ENCODE measurements at regions not wholly inside any gene's neighbourhood (a gene's known extent, or its start where the extent isn't known, plus 50 kb on each side); places are given as distances from the start of the nearest gene placed in this dataset.

GRCh38 chr11:36878737-36879136 lies 280.7 kb upstream of the RAG2 start:
- Mint-ChIP-seq H3K4me1 (no peaks in the 10 kb centered on the region), H3K36me3 (no peaks in the 10 kb centered on the region), H3K27me3 (no peaks in the 10 kb centered on the region), H3K9me3 (peaks cover 2% of the 10 kb centered on the region), H3K4me3 (no peak overlapping the region), H3K27ac (no peak overlapping the region)
- no peak for ATAC-seq

DNA sequence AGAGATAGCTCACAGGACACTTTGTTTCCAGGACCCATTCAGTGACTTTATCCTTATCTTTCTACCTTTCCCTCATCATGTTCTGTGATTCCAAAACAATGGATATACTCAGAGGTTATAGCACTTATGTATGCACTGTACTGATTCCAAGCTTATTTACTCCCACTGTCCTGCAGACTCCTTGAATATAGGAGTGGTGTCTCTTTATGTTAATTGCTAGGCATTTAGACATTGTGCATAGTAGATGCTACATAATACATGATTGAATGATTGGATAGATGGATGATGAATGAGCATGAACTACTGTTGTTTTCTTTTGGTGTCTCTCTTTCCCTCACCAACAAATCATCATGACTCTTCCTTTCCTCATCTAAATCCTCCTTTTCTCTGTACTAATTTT lies 279.1 kb upstream of the RAG2 start:
- Mint-ChIP-seq H3K4me1 (no peaks in the 10 kb centered on the region), H3K36me3 (no peaks in the 10 kb centered on the region), H3K4me3 (no peak overlapping the region), H3K27ac (no peak overlapping the region), H3K27me3 (no peaks in the 10 kb centered on the region), H3K9me3 (peaks cover 2% of the 10 kb centered on the region)
- ATAC-seq, result no peak

GRCh38 chr11:36876266-36876665 lies 278.2 kb upstream of the RAG2 start:
- H3K4me1 Mint-ChIP-seq, result no peaks in the 10 kb centered on the region

DNA sequence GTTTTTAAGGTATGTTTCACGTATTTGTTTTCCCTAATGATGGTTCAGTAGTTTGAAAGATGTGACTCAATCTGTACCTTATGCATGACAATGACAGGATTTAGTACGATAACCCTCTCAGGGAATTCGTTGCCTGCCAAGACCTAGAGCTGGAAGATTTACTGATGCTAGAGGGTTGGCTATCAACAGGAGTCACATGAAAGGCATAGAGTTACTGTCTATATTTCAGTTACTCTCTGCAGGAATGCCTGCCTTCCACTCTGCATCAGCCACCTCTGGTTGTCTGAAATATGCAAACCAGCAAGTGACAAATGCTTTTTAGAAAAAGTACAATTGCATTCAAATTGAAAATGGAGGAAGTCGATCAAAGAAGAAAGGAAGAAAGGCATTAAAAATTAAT lies 276.3 kb upstream of the RAG2 start:
- H3K4me1 Mint-ChIP-seq, result no peaks in the 10 kb centered on the region
- no peak for ATAC-seq
- no peaks in the 10 kb centered on the region for H3K36me3 Mint-ChIP-seq

More at GRCh38 chr11:36876266-36876665, 278.2 kb upstream of the RAG2 start:
- ATAC-seq, result no peak
- no peaks in the 10 kb centered on the region for H3K36me3 Mint-ChIP-seq
- H3K27ac Mint-ChIP-seq, result no peak overlapping the region
- H3K4me3 Mint-ChIP-seq, result no peak overlapping the region
- peaks cover 2% of the 10 kb centered on the region for H3K9me3 Mint-ChIP-seq
- no peaks in the 10 kb centered on the region for H3K27me3 Mint-ChIP-seq

GRCh38 chr11:36870361-36870760 lies 272.3 kb upstream of the RAG2 start:
- Mint-ChIP-seq H3K27ac (no peak overlapping the region), H3K36me3 (no peaks in the 10 kb centered on the region), H3K9me3 (peaks cover 3% of the 10 kb centered on the region), H3K4me1 (no peaks in the 10 kb centered on the region), H3K27me3 (no peaks in the 10 kb centered on the region), H3K4me3 (no peak overlapping the region)
- no peak for ATAC-seq

More for the DNA sequence above, 276.3 kb upstream of the RAG2 start:
- H3K4me3 Mint-ChIP-seq, result no peak overlapping the region
- H3K9me3 Mint-ChIP-seq, result peaks cover 2% of the 10 kb centered on the region
- H3K27me3 Mint-ChIP-seq, result no peaks in the 10 kb centered on the region
- no peak overlapping the region for H3K27ac Mint-ChIP-seq

DNA sequence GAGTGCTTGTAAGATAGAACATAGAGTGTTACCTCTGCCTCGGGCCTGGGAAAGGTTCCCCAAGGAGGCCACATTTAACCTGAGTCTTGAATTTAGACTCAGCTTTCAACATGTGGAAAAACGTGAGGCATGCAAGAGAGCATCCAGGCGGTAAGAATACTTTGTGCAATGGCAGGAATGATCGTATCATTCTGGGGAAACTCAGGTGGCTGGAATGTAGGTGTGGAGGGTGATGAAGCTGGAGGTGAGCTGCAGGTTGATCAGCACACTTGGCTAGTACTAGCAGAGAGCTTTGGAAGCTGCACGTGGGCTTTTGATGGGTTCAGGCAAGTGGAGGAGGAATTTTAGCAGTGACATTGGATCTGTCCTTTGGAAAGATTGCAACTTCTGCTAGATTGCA lies 270.3 kb upstream of the RAG2 start:
- no peaks in the 10 kb centered on the region for H3K36me3 Mint-ChIP-seq
- no peaks in the 10 kb centered on the region for H3K4me1 Mint-ChIP-seq
- no peaks in the 10 kb centered on the region for H3K27me3 Mint-ChIP-seq
- no peak overlapping the region for H3K27ac Mint-ChIP-seq
- H3K4me3 Mint-ChIP-seq, result no peak overlapping the region
- no peak for ATAC-seq
- peaks cover 3% of the 10 kb centered on the region for H3K9me3 Mint-ChIP-seq

- ATAC-seq, result no peak
- Mint-ChIP-seq H3K27me3 (no peaks in the 10 kb centered on the region), H3K4me1 (no peaks in the 10 kb centered on the region), H3K36me3 (no peaks in the 10 kb centered on the region), H3K9me3 (peaks cover 3% of the 10 kb centered on the region), H3K27ac (no peak overlapping the region), H3K4me3 (no peak overlapping the region)
Measured at GRCh38 chr11:36865846-36866245, 267.8 kb upstream of the RAG2 start.

- Mint-ChIP-seq H3K27ac (no peak overlapping the region), H3K4me1 (no peaks in the 10 kb centered on the region), H3K4me3 (no peak overlapping the region), H3K9me3 (peaks cover 6% of the 10 kb centered on the region), H3K27me3 (no peaks in the 10 kb centered on the region), H3K36me3 (no peaks in the 10 kb centered on the region)
- no peak for ATAC-seq
Measured at GRCh38 chr11:36854875-36855274, 256.8 kb upstream of the RAG2 start.

- H3K27ac Mint-ChIP-seq, result no peak overlapping the region
- no peak for ATAC-seq
- no peaks in the 10 kb centered on the region for H3K4me1 Mint-ChIP-seq
- no peaks in the 10 kb centered on the region for H3K36me3 Mint-ChIP-seq
- H3K4me3 Mint-ChIP-seq, result no peak overlapping the region
- H3K27me3 Mint-ChIP-seq, result no peaks in the 10 kb centered on the region
- H3K9me3 Mint-ChIP-seq, result no peaks in the 10 kb centered on the region
Measured at GRCh38 chr11:36848660-36849059, 250.6 kb upstream of the RAG2 start.

GRCh38 chr11:36840378-36840777 lies 242.3 kb upstream of the RAG2 start:
- Mint-ChIP-seq H3K27me3 (no peaks in the 10 kb centered on the region), H3K4me3 (no peak overlapping the region), H3K4me1 (no peaks in the 10 kb centered on the region), H3K9me3 (no peaks in the 10 kb centered on the region), H3K27ac (no peak overlapping the region), H3K36me3 (no peaks in the 10 kb centered on the region)
- ATAC-seq, result no peak

DNA sequence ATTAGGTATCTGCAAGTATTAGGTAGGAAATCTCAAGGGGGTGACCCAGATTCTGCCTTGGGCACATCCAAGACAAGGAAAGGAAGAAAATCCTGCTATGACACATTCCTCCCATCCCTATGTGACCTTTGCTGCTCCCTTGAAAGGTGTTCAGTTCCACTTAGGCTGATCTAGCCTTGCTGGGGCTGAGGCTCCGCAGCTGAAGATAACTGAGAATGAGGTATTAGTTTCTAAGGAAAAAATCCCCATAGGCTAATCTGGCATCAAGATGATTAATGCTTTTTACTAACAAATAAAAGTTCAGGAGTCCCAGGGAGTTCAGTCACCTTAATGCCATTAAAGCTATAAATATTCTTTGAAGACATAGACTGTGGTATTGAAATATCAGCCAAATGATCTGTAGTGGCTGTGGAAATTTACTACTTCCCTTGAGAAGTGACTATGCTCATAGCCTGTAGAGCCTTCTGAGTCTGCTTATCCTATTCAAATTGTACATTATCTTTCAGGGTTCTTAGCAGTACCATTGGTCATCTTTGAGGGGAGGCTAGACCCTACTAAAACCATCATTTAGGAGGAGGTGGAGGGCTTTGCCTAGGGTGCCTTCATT lies 239.9 kb upstream of the RAG2 start:
- Mint-ChIP-seq H3K4me3 (no peak overlapping the region), H3K9me3 (peaks cover 3% of the 10 kb centered on the region), H3K36me3 (no peaks in the 10 kb centered on the region), H3K27me3 (no peaks in the 10 kb centered on the region), H3K4me1 (no peaks in the 10 kb centered on the region), H3K27ac (no peak overlapping the region)
- no peak for ATAC-seq

GRCh38 chr11:36825251-36825650 lies 227.2 kb upstream of the RAG2 start:
- Mint-ChIP-seq H3K4me1 (no peaks in the 10 kb centered on the region), H3K27me3 (no peaks in the 10 kb centered on the region), H3K36me3 (no peaks in the 10 kb centered on the region), H3K4me3 (no peak overlapping the region), H3K27ac (no peak overlapping the region), H3K9me3 (peaks cover 7% of the 10 kb centered on the region)
- ATAC-seq, result no peak

DNA sequence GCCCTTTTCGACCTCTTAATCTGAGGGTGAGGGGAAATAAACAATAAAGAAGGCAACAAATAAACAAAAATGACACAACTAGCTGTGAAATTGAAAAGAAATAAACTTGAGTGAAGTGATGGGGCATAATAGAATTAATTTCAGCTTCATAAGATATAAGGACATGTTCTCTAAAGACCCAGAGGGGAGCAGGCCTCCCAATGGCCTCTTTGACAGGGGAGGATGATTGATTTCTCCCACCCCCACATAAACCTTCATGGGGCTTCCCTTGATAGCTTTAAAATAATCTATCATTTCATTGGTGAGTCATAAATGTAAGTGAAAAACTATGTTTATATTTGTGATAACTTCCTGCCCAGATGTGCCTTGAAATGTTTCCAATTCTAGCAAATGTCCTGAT lies 226.3 kb upstream of the RAG2 start:
- peaks cover 11% of the 10 kb centered on the region for H3K9me3 Mint-ChIP-seq
- no peak overlapping the region for H3K27ac Mint-ChIP-seq
- no peak for ATAC-seq
- H3K27me3 Mint-ChIP-seq, result no peaks in the 10 kb centered on the region
- no peak overlapping the region for H3K4me3 Mint-ChIP-seq
- no peaks in the 10 kb centered on the region for H3K4me1 Mint-ChIP-seq
- no peaks in the 10 kb centered on the region for H3K36me3 Mint-ChIP-seq

DNA sequence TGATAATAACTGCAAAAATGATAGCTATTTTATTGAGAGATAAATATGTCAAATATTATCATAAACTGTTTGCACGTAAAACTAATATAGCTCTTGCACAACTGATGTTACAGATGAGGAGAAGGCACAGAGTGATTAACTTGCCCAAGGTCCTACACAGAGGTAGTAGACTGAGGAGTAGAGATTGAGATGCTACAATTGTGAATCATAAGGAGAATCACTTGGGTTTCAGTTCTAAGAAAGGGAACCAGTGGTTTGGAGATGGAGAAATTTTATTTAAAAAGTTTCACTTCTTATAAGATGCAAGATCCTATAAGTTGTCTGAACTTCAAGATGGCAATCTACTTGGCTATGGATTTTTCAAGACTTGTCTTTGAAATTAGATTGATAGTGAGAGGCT lies 224.8 kb upstream of the RAG2 start:
- ATAC-seq, result peak; percentile 27
- H3K9me3 Mint-ChIP-seq, result peaks cover 3% of the 10 kb centered on the region
- H3K4me1 Mint-ChIP-seq, result no peaks in the 10 kb centered on the region
- H3K4me3 Mint-ChIP-seq, result no peak overlapping the region
- no peaks in the 10 kb centered on the region for H3K27me3 Mint-ChIP-seq
- no peaks in the 10 kb centered on the region for H3K36me3 Mint-ChIP-seq
- no peak overlapping the region for H3K27ac Mint-ChIP-seq

DNA sequence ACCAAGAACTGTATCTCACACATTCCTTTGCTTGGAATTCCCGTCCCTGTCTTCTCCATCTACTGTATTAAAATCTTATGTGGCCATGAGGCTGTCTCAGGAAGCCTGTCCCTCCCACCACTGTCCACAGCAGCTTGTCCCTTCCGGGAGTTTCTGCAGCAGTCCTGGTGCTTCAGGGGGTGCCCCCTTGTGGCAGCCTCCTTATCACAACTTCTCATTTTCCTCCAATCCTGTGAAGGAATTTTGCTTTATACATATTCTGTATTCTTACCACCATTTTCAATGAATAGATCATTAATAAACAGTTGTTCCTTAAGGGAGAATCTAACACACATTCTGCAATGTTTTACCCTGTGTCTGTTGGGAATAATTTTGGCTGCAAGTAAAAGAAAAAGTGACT lies 220.4 kb upstream of the RAG2 start:
- H3K9me3 Mint-ChIP-seq, result peaks cover 3% of the 10 kb centered on the region
- no peaks in the 10 kb centered on the region for H3K36me3 Mint-ChIP-seq
- no peak overlapping the region for H3K4me3 Mint-ChIP-seq
- H3K27me3 Mint-ChIP-seq, result no peaks in the 10 kb centered on the region
- H3K4me1 Mint-ChIP-seq, result no peaks in the 10 kb centered on the region
- no peak overlapping the region for H3K27ac Mint-ChIP-seq
- no peak for ATAC-seq

GRCh38 chr11:36817336-36817965 lies 219.4 kb upstream of the RAG2 start:
- ATAC-seq, result no peak
- no peaks in the 10 kb centered on the region for H3K36me3 Mint-ChIP-seq
- no peaks in the 10 kb centered on the region for H3K27me3 Mint-ChIP-seq
- no peak overlapping the region for H3K27ac Mint-ChIP-seq
- no peaks in the 10 kb centered on the region for H3K4me1 Mint-ChIP-seq
- H3K9me3 Mint-ChIP-seq, result peaks cover 5% of the 10 kb centered on the region
- H3K4me3 Mint-ChIP-seq, result no peak overlapping the region

Measured in stimulated activated memory B cell treated with anti-CD40 and anti-IgM and Interleukin-4, amounts not matched to agents 10 μg/mL and 1 μg/mL and 100 μg/mL, for 72 hours (primary cell).